Prostate gland (tissue), 2 donors: ENCODE measurements at regions not wholly inside any gene's neighbourhood (a gene's known extent, or its start where the extent isn't known, plus 50 kb on each side); places are given as distances from the start of the nearest gene placed in this dataset.

Experiments used
- CTCF ChIP-seq, 4 experiments: fragments of 200-600 bp in 2 of 4; fragments of 450-650 bp in 2 of 4; sonication (generic) in 2 of 4; IDR thresholded peaks; 1 replicate in 3 of 4; 2 replicates in 1 of 4; pipeline ENCODE4 v1.5.1; 2016 to 2019; ENCODE audit warnings: antibody characterized with exemption in 4 of 4, mild to moderate bottlenecking in 2 of 4, moderate library complexity in 2 of 4
- POLR2AphosphoS5 ChIP-seq: sonication (generic); formaldehyde crosslinking; IDR thresholded peaks from one replicate; pipeline ENCODE4 v1.6.1; 2017; ENCODE audit warnings: antibody characterized with exemption

- TF ChIP-seq CTCF (IDR thresholded peaks at IDR 0.05) (no peak), POLR2AphosphoS5 (no peak)
Observed at GRCh38 chr2:19676770-19677169, 225.0 kb downstream of the TTC32 start.
